ENCODE measurements at regions not wholly inside any gene's neighbourhood (a gene's known extent, or its start where the extent isn't known, plus 50 kb on each side); places are given as distances from the start of the nearest gene placed in this dataset.

DNA sequence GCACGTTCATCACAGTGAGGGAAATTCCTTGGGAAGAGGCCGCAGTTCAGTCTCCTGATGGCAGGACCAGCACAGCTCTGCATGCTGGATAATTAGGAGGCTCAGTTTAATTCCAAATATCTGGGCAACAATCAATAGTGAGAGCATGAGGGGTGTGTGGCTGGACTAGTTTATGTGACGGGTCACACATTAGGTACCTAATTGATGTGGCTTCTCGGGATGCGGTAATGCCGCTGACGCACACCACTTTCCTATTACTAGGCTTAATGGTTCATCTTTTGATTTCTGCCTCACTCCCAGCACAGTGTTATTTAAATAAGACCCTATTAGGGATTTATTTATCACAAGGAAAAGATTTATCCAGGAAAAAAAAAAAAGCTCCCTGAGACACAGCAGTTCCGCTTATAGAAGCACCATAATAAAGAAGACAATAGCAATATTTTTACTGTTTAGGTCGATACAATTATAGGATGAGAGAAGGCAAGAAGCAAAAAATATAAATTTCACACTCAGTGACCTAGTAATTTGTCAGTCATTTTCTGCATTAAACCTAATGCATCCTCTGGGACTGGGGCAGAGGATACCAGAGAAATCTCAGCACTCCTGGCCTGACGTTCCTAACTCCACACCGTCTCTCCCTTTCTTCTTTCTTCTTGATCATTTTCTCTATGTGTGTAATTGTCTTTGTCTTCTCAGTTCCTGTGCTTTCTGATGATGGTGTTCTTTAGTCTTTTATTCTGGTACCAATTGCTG lies 264.7 kb upstream of the SLC14A2 start:
- DNase-seq = no peak

DNA sequence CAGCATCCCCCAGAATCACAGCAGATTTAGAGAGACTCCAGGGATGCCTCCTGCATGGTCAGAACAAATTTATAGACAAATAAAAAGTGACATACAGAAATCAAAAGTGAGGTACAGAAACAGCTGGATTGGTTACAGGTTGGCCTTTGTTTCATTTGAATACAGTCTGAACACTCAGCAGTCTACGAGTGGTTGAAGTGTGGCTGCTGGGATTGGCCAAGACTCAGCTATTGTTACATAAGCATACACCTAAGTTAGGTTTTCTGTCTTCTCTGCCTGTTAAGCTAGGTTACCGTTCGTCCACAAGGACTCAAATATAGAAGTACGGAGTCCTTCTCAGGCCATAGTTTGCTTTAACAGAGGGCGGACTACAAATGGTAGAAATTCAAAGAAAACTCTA lies 262.4 kb upstream of the SLC14A2 start:
- no peak for DNase-seq

DNA sequence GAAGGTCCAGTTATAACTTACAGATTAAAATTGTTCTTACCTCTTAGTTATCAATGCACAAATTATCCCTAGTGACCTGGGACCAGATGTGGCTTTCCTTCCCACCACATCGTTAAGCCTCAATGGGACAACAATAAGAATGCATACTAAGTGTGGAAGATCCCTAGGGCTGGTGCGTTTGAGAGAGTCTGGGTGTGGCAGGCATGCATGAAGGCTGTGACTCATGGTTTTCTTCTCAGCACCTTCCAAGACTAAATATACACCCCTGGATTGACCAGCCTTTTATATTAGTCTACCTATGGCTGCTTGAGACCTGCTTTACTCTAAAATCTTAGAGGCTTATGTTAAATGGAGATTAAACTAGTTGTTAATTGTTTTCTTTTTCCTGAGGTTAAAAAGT lies 261.7 kb upstream of the SLC14A2 start:
- no peak for DNase-seq

DNA sequence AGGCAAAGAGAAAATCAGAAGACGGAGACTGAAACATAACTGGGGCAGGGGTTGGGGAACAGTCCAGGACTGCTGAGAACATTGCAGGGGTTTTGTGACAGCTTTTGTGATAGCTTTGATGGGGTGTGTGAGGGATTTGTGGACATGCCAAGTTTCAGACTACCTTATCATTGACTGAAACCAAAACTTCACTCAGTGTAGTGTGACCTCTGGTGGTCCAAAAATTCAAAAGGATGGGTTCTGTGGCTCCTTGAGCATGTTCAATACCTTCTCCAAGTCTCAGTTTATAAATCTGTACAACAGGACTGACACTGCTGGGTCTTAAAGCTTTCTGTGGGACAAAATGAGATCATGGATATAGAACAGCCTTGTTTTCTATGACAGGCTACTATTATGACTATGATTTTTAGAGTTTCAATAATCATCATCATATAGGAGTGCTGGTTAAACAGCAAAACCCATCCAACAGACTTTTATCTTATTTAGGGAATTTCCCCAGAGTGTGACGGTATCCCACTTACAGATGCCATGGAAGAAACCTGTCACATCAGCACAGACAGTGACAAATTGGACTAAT lies 259.2 kb upstream of the SLC14A2 start:
- DNase-seq = no peak

DNA sequence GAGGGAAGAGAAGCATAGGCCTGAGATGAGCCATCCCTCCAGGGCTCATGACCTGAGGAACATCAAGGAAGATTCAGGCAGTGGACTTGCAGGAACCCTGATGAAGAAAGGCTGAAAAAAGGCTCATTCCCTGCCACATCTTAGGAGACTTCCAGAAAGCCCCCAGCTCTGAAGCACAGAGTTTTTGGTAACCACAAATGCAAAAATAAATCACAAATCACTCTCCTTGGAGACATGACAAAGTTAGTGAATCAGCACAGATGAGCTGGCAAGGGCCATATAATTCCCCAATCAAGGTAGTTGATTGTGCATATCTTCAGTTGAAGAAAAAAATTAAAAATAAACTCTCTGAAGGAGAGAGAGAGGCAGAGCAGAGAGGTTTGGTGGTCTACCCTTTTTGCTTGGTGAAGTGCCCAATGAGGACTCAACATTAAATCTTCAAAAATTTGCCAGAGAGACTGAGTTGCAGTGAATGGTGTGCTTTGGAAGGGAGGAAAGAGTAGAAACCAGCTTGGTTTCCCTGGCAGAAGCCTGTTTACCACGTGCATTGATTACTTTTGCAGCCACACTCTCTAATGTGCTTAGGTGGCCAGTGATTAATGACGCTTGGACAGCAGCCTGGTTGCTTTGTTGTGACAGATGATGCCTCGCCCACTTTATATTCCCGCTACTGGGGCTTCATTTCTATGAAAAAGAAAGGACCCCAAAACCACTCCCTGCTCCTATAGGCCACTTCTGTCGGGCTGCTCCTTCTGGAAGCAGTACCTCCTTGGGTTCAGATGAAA lies 257.4 kb upstream of the SLC14A2 start:
- DNase-seq = no peak

DNA sequence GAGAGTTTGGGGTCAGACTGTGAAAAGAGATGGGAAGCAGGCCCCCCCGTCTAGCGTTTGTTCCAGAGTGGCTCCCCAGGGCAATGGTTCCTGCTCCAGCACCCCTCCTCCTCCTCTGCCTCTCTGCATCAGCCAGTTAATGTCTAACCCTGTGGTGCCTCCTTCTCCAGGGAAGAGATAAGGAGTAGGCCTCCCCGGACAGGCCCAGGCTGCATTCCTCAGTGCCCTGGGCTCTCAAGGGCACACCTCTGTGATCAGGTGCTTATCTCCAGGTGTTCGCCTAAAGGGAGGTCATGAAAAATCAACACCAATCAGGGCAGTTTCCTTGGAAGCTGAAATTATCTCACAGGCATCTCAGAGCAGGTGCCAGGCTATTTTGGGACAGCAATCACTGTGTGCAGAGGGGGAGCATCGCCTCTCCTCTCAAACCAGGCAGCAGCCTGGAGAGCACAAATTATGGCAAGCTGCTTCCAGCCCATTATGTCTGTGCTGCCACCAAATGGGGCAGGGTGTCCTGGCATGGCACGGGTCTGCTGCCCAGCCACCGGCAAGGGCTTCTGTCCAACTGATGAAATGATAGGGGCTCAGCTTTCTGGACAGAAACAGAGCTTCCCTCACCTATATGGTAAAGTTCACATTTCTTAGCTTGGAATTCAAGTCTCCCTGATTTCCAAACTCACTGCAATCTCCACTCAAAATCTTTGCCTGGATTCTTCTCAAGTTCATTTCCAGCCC lies 255.8 kb upstream of the SLC14A2 start:
- no peak for DNase-seq

DNA sequence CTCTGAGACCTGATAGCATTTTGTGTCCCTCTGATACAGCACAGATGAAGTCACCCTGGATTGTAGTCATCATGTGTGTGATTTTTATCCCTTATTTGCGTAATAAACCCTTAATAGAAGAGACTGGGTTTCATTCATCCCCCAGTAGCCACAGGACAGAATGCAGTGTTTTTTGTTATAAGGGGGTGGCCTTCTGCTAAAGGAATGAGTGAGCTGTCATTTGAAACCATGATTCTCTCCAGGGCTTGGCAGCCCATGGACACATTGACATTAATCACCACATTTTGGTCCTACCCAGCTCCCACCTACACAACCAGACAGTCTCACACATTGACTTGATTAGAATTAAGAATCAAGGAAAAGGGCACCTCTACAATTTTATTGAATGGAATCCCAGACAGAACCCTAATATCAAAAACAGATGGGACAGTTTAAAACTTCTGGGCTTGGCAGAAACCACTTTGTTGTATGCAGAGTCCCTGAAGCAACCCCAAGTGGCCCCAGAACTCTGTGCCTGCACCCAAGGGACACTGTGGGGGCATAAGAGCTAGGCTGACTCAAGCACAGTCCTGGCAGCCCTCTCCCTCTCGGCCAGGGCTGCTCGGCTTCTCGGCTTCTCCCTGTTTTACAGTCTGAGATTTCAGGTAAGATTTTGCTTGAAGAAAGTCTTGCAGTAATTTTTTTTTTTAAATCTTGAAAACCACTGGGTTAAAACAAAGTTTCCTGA lies 254.0 kb upstream of the SLC14A2 start:
- no peak for DNase-seq

DNA sequence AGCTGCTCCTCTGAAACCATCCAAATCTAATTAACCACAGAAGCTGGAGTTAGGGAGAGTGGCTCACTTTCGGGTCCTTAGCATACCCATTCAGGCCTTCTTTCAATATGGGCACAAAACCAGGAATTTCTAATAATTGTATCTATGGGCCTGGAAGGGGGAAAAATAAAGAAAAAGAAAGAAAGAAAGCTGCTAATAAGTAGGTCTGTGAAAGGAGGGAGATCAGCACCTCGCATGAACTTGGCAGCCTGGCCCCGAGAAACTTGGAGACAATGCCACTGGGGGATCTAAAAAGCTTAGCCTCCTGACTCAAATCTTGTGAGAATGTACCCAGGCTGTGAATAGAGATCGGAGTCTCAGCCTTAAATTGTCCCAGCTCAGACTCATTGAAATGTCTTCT lies 252.1 kb upstream of the SLC14A2 start:
- DNase-seq = no peak

DNA sequence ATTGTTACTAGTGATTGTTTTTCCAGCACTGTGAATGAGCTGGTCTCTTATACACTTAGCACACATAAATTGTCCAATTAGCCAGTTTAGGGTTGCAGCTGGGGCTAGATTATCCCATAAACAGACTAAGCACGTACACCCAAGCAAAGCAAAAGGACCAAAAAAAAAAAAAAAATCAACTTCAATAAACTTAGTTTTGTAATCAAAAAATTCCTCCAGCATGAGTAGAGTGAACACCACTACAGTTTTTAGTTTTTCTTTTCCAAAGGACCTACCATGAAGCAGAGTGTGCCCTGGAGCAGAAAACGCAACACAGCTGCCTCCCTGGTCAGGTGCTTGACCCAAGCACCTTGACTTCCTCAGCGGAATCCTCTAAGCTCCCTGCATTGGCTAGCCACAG lies 249.4 kb upstream of the SLC14A2 start:
- DNase-seq = no peak

DNA sequence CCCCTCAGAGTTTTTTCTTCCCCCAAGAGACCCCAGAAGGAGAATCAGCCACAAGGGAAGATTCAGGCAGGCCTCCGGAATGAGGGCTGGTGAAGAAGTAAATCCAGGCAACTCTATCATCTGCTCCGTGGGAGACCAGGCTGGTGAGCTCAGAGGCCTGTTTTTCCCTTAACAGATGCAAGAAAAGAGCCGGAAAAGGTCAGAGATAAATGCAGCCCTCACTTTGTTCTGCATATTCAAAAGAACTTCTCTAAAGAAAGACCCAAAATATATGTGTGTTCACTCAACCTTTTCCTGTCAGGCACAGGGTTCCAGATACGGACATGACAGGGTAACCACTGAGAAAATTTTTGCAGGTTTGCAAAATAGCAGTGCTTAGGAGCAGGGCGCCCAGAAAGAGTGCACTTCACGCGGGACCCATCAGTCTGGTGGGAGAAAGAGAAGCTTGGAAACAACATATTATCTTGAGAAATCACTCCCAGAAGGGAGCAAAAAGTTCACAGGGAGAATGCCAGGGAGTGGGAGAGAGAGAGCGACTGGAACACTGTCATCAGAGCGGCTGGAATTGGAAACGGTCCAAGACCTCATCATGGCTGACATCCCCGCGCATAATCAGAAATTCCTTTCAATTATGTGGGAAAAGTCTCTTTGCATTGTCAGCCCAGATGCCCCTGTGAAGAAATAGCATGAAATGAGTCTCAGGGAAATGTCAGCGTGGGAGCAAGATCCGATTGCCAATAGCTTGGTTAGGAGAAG lies 244.8 kb upstream of the SLC14A2 start:
- DNase-seq = peak; percentile 39

DNA sequence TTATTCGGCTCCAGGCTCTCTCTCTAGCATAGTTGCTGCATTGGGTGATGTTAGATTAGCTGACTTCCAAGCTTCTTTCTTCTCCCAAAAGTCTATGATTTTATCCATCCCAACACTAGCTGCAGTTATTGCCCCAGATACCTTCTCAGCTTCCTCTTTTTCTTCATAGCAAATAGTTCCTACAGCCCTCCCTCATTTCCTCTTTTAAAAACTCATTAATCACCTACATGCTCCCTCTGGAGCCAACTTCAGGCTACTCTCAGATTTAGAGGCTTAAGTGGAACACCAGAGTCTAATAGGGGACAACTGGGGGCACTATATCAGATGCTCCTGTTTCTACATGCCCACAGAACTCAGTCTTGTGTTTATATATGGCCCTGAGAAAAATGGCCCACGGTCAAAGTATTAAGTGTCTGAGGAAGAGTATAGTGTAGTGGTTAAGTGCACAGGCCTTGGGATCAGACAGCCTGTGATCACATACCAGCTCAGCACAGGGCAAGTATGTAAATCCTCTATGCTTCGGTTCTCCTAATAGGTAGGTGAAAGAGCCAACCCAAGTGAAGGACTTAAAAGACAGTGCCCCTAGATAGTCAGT lies 241.9 kb upstream of the SLC14A2 start:
- DNase-seq = no peak

DNA sequence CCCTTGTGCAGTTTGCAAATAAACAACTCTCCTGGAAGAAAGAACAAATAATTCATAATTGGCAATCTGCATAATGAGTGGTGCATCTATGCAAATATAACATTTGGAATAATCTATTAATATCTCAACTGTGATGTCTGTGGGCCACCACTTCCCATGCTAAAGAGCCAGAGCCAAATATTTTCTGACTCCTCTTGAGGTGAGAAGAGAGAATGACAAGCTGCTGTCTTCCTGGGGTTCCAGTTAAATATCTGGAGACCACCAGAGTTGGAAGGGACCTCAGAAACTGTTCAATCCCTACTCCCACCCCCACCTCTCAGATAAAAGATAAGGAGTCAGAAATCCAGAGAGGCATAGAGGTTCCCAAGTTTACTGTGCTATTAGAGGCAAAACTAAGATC lies 241.0 kb upstream of the SLC14A2 start:
- DNase-seq = no peak

DNA sequence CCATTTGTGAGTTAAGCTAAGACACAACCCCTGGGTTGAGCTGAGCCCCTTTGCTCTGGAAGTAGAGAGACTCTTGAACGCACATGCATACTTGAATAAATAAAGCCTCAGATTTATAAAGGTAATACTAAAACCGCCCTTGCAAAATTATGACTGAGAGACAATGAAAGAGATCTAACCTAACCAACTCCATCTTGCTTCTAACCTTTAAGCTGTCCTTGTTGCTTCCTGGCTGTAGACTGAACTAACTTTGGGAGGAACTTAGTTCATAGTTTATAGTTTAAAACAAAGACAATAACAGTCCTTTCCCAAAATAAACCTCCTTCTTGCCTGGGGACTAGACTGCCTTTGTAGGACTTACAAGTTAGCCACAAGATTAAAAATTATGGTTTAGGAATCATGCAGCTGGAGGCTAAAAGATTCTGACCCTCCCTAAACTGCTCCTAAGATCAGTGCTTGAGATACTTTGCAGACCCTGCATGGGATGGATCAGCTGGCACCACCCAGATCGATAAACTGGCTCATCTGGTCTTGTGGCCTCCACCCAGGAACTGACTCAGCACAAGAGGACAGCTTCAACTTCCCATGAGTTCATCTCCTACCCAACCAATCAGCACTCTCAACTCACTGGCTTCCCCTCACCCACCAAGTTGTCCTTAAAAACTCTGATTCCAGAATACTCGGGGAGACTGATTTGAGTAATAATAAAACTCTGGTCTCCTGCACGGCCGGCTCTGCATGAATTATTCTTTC lies 240.2 kb upstream of the SLC14A2 start:
- no peak for DNase-seq

DNA sequence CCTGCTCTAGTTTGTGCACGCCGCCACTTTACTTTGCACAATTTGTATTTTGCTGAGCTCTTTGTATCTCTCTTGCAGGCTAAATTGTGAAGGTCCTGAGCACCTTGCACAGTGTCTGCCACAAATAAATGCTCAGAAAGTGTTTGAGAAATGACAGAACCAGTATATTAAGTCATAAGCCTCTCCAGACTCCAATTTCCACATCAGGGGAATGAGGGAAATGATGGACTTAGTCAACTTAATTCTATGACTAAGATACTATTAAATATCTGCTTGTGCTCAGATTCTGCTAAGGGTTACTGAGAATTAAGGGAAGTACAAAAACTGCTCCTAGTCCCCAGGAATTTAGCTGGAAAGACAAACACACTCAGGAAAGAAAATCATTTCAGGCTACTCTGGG lies 239.1 kb upstream of the SLC14A2 start:
- DNase-seq = no peak

DNA sequence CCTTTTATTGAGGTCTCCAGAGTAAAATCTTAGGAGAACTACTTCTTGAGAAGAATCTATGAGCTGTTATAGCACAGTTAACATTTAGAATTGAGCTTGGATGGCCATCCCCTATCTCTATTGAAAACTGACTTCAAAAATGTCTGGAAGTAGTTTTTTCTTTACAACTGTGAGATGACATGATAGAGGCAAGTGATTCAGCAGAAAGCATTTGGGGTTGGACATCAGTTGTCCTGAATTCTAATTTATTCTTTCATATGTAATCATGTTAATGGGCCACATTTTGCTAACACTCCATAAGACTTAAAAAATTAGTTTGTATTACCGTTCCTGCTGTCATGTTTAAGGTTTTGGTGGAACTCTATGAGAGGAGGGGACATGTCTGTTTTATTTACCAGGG lies 237.0 kb upstream of the SLC14A2 start:
- DNase-seq = no peak

DNA sequence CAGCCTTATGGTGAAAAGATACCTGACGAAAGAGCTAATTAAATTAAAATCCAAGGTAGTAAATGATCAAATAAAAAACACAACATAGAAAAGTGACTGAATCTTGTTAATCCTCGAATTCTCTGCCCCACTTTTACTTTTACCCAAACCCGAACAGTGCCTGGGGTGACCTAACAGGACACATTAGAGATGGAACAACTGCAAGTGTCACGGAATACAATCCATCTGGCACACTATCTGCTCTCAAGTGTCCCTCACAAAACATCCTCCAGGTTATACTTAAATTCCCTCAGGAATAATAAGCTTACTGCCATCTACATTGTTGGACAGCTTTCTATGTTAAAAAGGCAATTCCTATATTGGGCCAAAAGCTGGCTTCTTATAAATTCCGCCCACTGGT lies 236.3 kb upstream of the SLC14A2 start:
- no peak for DNase-seq

DNA sequence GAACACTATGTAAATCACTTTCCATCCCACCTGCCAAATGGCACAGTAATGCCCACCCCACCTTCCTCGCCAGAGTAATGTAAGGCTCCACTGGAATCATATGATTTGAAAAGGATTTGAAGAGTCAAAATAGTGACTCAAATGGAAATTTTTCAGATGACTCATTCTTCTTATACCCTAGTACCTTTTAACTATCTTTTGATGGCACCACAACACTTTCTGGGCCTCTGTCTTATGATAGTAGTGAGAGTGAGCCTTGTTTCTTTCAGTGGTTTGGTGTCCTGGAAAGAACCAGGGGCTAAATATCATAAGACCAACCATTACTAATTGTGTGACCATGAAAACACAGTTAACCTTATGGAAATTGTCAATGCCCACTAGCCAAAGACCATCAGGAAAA lies 235.4 kb upstream of the SLC14A2 start:
- no peak for DNase-seq

DNA sequence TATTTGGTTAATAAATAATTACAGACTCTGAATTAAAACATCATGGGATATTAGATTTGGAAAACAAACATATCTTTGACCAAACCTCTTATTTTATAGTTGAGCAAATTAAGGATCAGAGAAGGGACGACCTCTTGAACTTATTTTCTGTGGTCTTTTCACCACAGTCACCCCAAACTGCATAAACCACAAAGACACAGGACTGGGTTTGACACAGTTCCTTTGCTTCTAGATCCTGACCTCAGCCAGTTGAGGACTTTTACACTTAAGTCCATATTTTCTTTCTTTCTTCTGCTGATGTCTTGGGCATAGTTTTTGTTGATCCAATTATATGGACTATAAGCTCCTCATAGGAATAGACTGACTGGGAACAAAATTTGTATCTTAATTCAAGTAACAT lies 234.0 kb upstream of the SLC14A2 start:
- DNase-seq = no peak

DNA sequence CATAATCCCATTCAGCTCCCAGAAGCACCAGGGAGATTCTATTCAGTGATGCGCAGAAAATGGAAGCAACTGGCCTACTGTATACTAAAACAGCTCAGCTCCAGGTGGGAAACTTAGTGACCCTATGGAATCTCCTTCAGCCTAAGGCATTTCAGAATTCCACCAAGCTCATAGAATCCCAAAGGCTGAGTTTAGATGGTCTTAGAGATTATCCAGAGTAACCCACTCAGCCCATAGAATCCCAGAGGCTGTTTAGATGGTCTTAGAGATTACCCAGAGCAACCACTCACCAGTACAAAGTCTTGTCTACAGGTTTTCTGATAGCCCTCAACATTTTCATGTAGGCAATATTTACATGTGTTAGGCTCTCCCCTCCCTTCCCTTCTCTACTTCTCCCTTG lies 232.0 kb upstream of the SLC14A2 start:
- no peak for DNase-seq

DNA sequence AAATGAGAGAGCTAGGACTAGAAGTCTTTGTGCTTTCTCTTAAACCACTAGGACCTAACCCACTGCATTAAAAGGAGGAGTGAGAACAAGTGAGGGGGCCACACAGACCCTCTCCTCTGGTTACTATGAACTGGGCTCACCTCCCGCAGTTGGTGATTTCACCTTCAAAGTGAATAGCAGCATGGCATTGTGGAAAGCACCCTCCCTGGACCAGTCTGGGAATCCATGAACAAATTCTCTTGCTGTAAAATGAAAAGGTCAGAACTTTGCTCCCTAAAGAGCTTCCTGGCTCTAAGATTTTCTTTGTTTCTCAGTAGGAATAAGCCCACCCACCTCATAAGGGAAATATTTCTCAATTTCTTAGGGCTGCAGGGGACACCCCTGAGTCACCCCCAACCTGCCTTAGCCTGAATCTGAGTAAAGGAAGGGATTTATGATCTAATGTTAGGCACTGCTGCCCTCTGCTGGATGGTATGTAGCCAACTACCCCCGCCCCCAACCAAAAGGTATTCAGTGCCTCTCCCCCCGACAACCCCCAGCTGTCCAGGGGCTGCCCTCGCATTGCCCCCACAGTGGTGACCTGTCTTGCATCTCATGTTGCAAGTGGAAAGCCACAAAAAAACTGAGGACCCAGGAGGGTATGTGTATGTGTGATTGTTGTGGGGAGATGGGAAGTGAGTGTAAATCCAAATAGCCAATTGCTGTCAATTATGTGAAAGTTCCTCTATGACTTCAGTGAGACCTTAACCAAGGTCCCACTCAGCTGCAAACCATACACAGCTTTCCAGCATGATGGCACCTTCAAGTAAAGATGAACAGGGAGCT lies 230.9 kb upstream of the SLC14A2 start:
- DNase-seq = peak; percentile 75

Measured in left hindlimb (tissue), 1 donor.